NCI-H146 (cell line): ENCODE measurements at regions not wholly inside any gene's neighbourhood (a gene's known extent, or its start where the extent isn't known, plus 50 kb on each side); places are given as distances from the start of the nearest gene placed in this dataset.
"Not testable (repeated sequence)": the region's sequence is repeated elsewhere in the genome, so short reads cannot be mapped to it uniquely, and the experiment has no call there.

Source experiments
- DNase-seq: peaks from one replicate; lab custom pipeline; 2025; lab: John Stamatoyannopoulos, UW

GRCh38 chr17:72556944-72557826, 436.4 kb downstream of the SOX9 start:
- DNase-seq, result peak; percentile 84

DNA sequence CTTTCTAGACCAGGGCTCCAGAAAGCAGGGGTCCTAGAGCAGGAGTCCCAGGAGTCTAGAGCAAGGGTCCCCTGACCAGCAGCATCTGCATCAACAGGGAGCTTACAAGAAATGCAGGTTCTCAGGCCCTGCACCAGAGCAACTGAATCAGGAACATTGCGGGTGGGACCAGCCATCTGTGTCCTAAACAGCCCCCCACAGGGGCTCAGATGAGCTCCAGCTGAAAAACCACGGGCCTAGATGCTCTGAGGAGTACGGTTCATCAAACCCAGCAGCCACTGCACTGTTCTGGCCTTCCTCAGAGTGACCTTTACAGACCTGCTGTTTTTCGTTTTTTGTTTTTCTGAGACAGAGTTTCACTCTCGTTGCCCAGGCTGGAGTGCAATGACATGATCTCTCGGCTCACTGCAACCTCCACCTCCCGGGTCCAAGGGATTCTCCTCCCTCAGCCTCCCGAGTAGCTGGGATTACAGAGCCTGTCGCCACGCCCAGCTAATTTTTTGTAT, 438.2 kb downstream of the SOX9 start:
- DNase-seq, result no peak

- DNase-seq, result peak; percentile 63
Observed at GRCh38 chr17:72560303-72561247, 439.8 kb downstream of the SOX9 start.

DNA sequence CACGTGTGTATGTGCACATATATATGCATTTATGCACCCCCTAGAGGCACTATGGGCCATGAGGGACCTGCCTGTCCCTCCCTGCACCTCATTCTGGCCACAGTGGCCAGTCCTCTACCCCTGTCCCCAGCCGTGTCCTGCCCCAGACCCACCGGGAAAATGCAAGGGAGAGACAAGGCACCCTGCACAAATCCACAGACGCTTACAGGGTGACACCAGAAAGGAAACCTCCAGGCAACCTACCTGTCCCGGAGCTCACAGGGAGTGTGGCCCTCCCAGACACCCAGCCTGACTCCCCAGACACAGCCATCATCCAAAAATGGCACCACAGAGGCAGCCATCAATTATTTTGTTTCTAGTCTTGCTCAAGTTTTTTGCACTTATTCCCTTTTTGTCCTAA, 440.4 kb downstream of the SOX9 start:
- DNase-seq, result no peak

GRCh38 chr17:72561680-72562079, 440.9 kb downstream of the SOX9 start:
- no peak for DNase-seq

GRCh38 chr17:72562615-72563188, 441.9 kb downstream of the SOX9 start:
- no peak for DNase-seq

GRCh38 chr17:72563952-72564351, 443.1 kb downstream of the SOX9 start:
- no peak for DNase-seq

- DNase-seq, result no peak
Observed at GRCh38 chr17:72565006-72565405, 444.2 kb downstream of the SOX9 start.

GRCh38 chr17:72565758-72566157, 444.9 kb downstream of the SOX9 start:
- DNase-seq, result no peak

DNA sequence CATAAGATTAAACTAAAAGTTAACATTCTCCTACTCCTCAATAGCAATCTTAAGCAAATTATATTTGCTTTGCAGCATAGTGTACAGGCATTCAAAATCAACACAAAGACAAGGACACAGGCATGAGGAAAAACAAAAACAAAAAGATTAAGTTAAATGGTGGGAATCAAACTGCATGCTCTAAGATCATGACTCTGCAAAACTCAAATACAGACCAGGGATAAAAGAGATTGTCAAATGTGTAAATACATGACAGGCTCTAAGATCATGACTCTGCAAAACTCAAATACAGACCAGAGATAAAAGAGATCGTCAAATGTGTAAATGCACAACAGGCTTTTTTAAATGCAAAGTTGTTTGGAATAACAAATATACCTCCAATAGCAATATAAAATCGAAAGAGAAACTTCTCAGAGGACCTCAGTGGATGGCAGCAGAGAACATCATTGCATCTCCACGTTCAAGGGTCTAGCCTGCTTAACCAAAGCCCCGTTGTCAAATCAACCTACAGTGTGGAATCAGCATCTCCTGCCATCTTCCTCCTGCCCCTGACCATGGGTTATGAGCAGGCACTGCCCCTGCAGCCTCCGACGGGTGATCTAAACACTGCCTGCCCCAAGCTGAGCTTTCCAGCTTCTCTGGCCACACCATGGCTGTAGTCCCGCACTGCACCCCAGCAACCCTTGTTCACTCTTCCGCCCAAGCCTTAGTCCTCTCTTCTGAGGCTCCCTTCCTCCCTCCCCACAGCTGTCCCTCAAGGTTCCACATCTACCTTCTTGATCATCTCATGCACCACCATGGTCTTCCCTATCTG, 446.1 kb downstream of the SOX9 start:
- no peak for DNase-seq

DNA sequence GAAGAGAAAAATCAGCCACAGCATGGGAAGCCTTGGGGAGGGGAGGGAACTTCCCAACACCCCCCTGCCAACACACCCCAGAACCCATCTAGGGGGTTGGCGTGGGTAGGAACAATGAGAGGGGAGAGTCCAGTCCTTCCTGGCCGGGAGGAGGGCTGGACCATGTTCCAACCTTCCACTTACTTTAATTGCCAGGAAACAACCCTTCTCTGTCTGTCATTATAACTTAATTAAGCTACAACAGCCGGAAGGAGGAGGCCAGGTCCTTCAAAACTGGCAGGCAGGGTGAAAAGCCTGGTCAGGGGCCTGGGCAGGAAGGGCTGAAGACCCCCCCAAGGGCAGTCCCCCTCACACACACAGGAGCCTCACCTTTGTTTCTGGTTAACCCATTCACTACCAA, 447.0 kb downstream of the SOX9 start:
- peak; percentile 45 for DNase-seq

- DNase-seq, result peak; percentile 70
Observed at GRCh38 chr17:72569148-72569946, 448.5 kb downstream of the SOX9 start.

- DNase-seq, result peak; percentile 9
Observed at GRCh38 chr17:72571813-72572396, 451.1 kb downstream of the SOX9 start.

DNA sequence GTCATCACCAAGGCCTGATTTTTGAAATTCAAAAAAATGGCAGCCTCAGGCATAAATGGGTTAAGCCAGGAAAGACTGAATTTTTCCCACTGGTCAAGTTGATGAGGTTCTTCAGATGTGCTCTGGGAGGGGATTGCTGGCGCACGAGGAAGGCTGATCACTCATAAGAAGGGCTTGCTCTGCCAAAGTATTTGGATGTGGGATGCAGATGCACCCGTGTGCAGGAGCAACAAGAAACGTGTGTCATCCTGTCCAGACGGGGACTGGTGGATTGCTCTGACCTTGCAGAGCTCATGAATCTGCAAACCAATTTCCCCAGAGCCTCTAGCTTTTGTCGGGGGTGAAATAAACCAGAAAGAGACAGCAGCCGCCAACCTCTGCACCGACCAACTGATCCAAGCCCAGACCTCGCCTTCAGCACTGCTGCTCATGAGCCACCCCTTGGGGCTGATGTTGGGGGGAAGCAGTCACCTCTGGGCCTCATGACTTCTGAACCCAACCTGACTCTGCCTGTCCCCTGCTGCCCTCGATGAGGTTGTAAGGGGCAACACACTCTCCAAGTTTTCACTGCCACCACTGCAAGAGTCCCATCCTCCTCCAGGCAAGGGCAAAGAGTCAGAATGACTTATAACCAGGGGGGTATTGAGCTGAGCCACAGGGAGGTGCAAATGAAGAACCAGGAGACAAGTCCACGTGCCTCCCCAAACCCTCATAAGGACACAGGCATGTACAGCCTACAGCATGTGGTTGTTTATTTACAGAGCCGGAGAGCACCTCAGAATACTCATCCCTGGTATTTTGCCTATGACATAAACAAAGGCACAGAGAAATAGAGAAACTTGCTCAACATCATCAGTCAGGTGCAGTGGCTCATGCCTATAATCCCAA, 452.0 kb downstream of the SOX9 start:
- no peak for DNase-seq

DNA sequence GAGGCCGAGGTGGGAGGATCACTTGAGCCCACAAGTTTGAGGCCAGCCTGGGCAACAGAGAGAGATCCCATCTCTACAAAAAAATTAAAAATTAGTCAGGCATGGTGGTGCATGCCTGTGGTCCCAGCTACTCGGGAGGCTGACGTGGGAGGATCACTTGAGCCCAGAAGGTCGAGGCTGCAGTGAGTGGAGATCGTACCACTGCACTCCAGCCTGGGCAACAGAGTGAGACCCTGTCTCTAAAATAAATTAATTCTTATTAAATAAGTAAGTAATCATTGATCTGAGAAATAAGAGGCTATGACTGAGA, 452.6 kb downstream of the SOX9 start:
- not testable (repeated sequence) for DNase-seq

DNA sequence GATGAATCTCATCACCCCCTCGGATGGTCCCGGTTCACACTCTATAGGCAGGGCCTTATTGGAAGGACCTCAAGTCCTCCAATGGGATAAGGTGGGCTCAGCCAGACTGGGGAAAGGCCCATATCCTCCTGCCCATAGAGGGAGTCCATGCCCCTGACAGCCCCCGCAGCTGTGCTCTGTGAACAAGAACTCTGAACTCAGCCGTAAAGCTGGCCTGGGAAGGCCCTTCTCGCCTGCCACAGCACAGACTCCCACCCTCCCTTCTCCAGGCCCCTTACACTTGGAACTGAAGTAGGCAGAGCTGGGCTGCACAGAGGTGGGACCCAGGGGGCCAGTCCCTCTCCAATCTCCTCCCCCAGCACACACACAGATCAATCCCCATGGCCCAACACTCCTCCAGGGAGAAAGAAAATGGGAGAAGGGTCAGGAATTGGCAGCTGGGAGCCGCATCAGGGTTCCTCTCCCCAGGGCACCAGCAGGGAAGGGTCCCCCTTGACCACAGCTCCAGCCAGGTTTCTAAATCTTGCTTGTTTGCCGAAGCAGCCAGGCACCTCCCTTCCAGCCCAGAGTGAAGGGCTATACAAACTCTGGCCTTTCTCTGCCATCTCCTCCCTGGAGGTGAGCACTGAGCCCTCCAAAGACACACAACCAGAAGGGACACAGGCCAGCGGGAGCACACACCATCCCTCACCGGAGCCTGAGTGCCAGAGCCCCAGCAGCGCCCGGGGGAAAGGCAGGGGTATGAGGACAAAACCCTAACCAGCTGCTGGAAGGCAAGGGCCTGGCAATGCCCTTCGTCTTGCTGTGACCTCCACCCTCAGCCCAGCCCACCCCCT, 454.1 kb downstream of the SOX9 start:
- DNase-seq, result no peak

DNA sequence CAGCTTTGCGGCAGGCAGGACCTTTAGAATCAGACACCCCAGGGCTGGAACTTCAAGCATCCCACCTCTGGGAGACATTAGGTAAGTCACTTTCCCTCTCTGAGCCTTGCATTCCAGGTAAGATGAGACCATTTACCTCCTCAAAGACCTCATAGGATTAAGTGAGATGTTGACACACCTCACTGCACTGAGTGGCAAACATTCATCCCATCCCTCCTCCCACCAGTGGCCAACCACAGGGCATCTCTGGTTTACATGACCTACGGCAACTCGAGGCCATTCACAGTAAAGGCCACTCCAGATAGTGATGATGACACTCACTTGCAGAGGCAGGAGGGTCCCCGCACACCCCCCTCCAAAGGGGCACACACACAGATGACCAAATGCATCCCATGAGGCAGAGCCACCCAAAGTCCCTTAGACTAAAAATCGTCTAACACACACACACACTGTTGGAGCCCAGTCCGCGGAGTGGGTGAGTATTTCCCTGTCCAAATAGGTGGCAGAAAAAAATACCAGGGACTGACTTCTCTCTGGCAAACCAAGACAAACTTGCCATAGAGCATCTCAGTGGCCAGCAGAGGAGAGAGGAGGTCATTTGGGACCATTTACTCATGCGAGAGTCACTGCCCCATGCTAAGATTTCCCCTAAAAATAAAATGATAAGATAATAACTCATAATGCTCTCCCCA, 454.9 kb downstream of the SOX9 start:
- no peak for DNase-seq

- DNase-seq, result no peak
Observed at GRCh38 chr17:72576289-72576759, 455.5 kb downstream of the SOX9 start.
